ENCODE measurements at regions not wholly inside any gene's neighbourhood (a gene's known extent, or its start where the extent isn't known, plus 50 kb on each side); places are given as distances from the start of the nearest gene placed in this dataset.

Small RNAs in the stretch of these regions (small RNA-seq; reads per million reads assigned to genes)
- gene AC011233.1 (0 reads per million in 2 experiments), gene MIR4268 (0 reads per million in 2 experiments)
